C4-2B (cell line): ENCODE measurements at regions not wholly inside any gene's neighbourhood (a gene's known extent, or its start where the extent isn't known, plus 50 kb on each side); places are given as distances from the start of the nearest gene placed in this dataset.

ENCODE experiments used
- H3K27ac ChIP-seq: fragments of 450-650 bp; 2 replicates; pipeline ENCODE4 v1.5.1; 2017
- ZFX ChIP-seq: fragments of 450-650 bp; IDR thresholded peaks from 2 replicates; pipeline ENCODE4 v1.6.1; 2017
- TF ChIP-seq, protein P1 (sequence below): fragments of 450-650 bp; conservative IDR thresholded peaks from 2 replicates; pipeline ENCODE4 v1.5.1; 2017; ENCODE audit warnings: mild to moderate bottlenecking

DNA sequence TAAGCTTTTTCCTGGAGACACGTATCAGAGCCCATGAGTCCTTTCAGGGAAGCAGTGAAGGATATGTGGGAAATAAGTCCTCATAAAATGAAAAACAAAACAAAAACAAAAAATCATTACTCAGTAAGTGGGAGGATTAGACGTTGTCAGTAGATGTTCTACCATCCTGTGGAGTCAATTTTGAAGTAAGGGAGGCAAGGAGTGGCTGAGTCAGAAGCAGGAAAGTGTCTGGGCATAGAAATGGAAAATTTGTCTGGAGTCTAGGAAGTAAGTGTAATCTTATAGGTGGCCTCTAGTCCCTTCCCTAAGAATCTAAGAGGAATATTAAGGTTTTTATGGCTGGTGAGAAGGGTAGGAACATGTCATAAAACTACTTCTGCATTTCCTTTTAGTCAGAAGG, 339.8 kb upstream of the SEMA6D start:
- no peak for TF ChIP-seq ZFX
- H3K27ac ChIP-seq, result no peak overlapping the region

DNA sequence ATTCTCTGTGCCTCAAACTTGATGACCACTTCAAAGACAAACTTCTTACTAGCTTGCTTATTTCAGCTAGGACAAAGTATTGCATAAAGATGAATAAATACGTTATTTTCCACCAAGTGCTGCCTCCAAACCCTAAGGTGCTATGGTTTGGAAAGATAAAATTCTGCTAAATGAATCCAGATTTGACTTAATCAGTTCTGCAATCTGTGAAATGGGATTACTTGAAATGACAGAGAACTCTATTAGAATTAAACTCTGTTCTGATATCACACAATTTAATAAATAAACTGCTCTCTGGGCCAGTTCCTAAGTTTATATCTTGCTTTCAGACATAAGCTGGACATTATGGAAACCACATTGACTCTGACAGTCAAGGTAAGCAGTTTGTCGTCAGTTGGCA, 338.8 kb upstream of the SEMA6D start:
- no peak for TF ChIP-seq ZFX
- TF ChIP-seq, protein P1, sequence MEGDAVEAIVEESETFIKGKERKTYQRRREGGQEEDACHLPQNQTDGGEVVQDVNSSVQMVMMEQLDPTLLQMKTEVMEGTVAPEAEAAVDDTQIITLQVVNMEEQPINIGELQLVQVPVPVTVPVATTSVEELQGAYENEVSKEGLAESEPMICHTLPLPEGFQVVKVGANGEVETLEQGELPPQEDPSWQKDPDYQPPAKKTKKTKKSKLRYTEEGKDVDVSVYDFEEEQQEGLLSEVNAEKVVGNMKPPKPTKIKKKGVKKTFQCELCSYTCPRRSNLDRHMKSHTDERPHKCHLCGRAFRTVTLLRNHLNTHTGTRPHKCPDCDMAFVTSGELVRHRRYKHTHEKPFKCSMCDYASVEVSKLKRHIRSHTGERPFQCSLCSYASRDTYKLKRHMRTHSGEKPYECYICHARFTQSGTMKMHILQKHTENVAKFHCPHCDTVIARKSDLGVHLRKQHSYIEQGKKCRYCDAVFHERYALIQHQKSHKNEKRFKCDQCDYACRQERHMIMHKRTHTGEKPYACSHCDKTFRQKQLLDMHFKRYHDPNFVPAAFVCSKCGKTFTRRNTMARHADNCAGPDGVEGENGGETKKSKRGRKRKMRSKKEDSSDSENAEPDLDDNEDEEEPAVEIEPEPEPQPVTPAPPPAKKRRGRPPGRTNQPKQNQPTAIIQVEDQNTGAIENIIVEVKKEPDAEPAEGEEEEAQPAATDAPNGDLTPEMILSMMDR, result no peak

DNA sequence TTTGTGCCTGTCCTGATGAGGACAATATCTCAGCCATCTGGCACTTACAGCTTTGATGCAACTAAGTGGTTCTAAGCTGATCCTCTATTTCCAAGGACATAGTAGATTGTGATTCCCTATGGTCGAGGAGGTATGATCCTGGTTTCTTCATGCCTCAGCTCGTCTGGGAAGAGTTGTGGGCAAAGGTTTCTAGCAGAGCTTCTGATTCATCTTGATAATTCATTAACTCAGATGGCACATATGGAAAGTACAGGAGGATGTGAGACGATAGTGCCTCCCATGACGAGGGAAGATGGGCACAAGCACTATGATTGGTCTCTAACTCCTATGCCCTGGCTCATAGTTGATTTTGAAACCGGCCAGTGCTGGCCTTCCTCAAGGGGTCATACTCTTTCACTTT, 334.2 kb upstream of the SEMA6D start:
- TF ChIP-seq, protein P1, result no peak
- no peak for TF ChIP-seq ZFX
- no peak overlapping the region for H3K27ac ChIP-seq

More for the DNA sequence above, 338.8 kb upstream of the SEMA6D start:
- H3K27ac ChIP-seq, result no peak overlapping the region

DNA sequence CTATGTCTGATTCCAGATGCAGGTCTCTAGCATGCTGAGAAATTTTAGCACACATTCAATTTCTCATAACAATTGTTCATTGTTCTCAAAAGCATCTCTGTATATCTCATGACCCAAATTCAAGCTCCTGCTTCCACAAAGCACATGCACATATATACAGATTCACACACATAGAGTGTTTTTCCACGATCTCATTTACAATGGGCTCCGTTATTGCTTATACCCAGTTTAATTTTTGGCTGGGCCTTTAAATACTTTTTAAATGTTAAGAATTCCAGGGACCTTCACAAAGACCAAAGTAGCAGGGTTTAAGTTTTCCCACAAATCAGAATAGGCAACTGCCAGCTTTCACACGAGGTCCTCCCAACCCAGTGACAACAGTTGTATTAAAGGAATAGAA, 333.5 kb upstream of the SEMA6D start:
- H3K27ac ChIP-seq, result no peak overlapping the region
- TF ChIP-seq, protein P1, result no peak
- no peak for TF ChIP-seq ZFX

DNA sequence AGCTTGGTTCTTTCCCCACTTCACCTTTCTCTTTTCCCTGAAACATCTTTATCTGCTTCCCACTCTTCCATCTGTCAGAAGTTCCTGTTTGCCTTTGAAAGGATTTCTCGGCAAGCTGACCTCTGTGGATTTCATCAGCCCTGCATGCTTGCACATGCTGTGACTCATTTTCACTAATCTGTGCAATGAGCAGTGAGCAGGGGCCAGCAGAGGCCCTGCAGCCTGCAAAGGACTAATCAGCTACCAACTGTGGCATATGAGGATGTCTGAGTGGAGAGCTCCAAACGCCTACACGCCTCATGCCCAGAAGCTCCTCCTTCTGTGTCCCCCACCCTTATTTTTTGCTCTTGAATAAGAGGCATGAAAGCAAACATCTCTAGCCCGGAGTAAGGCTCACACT, 333.0 kb upstream of the SEMA6D start:
- no peak overlapping the region for H3K27ac ChIP-seq
- no peak for TF ChIP-seq ZFX
- TF ChIP-seq, protein P1, result no peak

DNA sequence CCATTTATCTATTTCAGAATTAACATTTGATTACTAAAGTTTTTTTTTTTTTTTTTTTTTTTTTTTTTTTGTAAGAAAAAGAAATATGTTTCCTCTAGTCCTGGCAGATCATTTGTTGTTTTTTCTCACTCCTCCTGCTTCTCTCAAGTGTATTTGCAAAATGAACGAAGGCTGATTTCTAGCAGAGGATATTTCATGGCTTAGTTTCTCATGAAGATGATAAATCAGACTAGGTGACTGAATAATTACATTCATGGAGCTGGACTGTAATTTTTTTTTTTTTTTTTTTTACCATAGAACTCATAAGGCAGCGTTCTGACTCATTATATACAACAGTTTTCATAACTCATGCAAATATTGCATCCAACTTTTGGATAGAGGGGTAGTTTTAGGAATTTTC, 332.5 kb upstream of the SEMA6D start:
- no peak overlapping the region for H3K27ac ChIP-seq
- no peak for TF ChIP-seq ZFX
- TF ChIP-seq, protein P1, result no peak

DNA sequence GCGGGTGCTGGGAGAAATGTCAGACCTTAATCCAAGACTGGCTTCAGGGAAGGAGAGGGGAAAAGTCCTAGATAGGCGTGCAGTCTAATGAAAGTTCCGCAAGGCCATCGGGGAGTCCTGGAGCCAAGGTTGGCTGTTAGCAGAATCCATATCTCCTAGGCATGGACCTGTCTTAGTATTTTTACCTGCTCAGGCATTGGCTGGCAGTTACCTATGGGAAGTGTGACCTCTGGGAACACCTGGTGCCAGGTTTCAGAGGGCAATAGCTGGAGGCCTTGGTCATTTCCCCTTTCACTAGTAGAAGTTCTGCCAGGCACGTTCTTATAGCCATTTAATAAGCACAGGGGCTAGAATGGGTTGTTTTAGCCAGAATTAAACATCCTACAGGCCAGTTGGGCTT, 330.8 kb upstream of the SEMA6D start:
- TF ChIP-seq, protein P1, result no peak
- no peak for TF ChIP-seq ZFX
- H3K27ac ChIP-seq, result no peak overlapping the region

DNA sequence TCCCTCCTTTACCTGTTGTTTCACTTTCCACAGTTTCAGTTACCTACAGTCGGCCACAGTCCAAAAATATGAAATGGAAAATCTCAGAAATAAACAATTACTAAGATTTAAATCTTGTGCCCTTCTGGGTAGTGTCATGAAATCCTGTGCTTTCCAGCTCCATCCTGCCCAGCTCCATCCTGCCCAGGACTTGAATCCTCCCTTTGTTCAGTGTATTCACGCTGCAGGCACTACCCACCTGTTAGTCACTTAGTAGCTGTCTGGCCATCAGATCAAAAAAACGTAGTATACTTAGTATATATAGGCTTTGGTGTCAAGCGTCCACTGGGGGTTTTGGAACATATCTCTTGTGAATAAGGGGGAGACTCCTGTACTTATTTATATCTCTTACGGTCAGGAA, 329.0 kb upstream of the SEMA6D start:
- H3K27ac ChIP-seq, result no peak overlapping the region
- TF ChIP-seq ZFX, result no peak
- TF ChIP-seq, protein P1, result no peak
